Panc1 (cell line): ENCODE measurements at regions not wholly inside any gene's neighbourhood (a gene's known extent, or its start where the extent isn't known, plus 50 kb on each side); places are given as distances from the start of the nearest gene placed in this dataset.

Experiments
- ATAC-seq: fragments of 200-7000 bp; cut with Tn5 transposase; 2 replicates; pipeline ENCODE4 v1.9.1; 2020; ENCODE audit warnings: mild to moderate bottlenecking, moderate library complexity
- BruUV-seq: library from RNA; stranded (reverse); fragments of 400-500 nt; replicated peaks from 2 replicates; lab custom pipeline; 2021; lab: Mats Ljungman, UMichigan
- CTCF ChIA-PET: fragments of 300-600 bp; sonication (Branson Sonifier 250); formaldehyde crosslinking; loops from one replicate; lab custom pipeline; 2022; ENCODE audit warnings: antibody characterized with exemption; lab: Charles Lee
- POLR2A ChIA-PET: fragments of 300-600 bp; sonication (Branson Sonifier 250); formaldehyde crosslinking; loops from one replicate; lab custom pipeline; 2022; ENCODE audit warnings: antibody characterized with exemption; lab: Charles Lee
- DNase-seq: peaks from one replicate; pipeline ENCODE4 v3.0.0-alpha.2; 2010; ENCODE audit warnings: low read depth, low spot score
- H3K27ac ChIP-seq: 2 replicates; pipeline ENCODE4 v1.5.1; 2011; ENCODE audit warnings: mild to moderate bottlenecking, low read length, inconsistent platforms
- H3K27me3 ChIP-seq: fragments of 200-500 bp; sonication (Bioruptor generic); 2 replicates; pipeline ENCODE4 v1.6.0; 2014; ENCODE audit warnings: low read length, inconsistent platforms; ENCODE audit not compliant: control insufficient read depth, insufficient read depth
- H3K36me3 ChIP-seq: fragments of 200-500 bp; sonication (Bioruptor generic); 2 replicates; pipeline ENCODE4 v1.5.1; 2014; ENCODE audit warnings: inconsistent platforms, mild to moderate bottlenecking, low read length, moderate library complexity; ENCODE audit not compliant: control insufficient read depth, insufficient read depth
- H3K4me1 ChIP-seq: 2 replicates; pipeline ENCODE4 v1.5.1; 2011; ENCODE audit warnings: inconsistent platforms, mild to moderate bottlenecking, low read length, moderate library complexity; ENCODE audit not compliant: control insufficient read depth, insufficient read depth
- H3K4me3 ChIP-seq, 2 experiments: 2 replicates each; pipeline ENCODE4 v1.5.1; 2011 to 2012; ENCODE audit warnings: low read depth in 2 of 2, low read length in 2 of 2, mild to moderate bottlenecking in 2 of 2, inconsistent platforms in 1 of 2, moderate library complexity in 1 of 2
- H3K9me3 ChIP-seq: fragments of 200-500 bp; sonication (Bioruptor generic); 2 replicates; pipeline ENCODE4 v1.5.1; 2014; ENCODE audit warnings: low read depth, mild to moderate bottlenecking, inconsistent platforms, low read length, moderate library complexity; ENCODE audit not compliant: control insufficient read depth, insufficient read depth
- CTCF ChIP-seq: fragments of 450-650 bp; IDR thresholded peaks from 2 replicates; pipeline ENCODE4 v1.5.1; 2017; ENCODE audit warnings: mild to moderate bottlenecking
- POLR2AphosphoS5 ChIP-seq: IDR thresholded peaks from 2 replicates; pipeline ENCODE4 v1.6.1; 2012; ENCODE audit warnings: mild to moderate bottlenecking, low read depth, low read length, moderate library complexity
- REST ChIP-seq, 2 experiments: IDR thresholded peaks; 2 replicates each; pipeline ENCODE4 v1.6.1; 2011 to 2012; ENCODE audit warnings: low read depth in 2 of 2, control low read depth in 1 of 2, low read length in 1 of 2, mild to moderate bottlenecking in 1 of 2, moderate library complexity in 1 of 2; ENCODE audit not compliant: insufficient read depth in 1 of 2
- SIN3A ChIP-seq: IDR thresholded peaks from 2 replicates; pipeline ENCODE4 v1.6.1; 2012; ENCODE audit warnings: low read depth, mild to moderate bottlenecking, low read length, moderate library complexity, borderline replicate concordance; ENCODE audit not compliant: insufficient read depth
- TCF7L2 ChIP-seq: IDR thresholded peaks from 2 replicates; pipeline ENCODE4 v1.6.1; 2011; ENCODE audit warnings: mild to moderate bottlenecking, low read depth, low read length, inconsistent platforms
- in situ Hi-C: cut with HindIII; loops from 2 replicates; pipeline ENCODE4 v1.10.0; 2016; ENCODE audit warnings: low sequenced_read_pairs, low pct_unique_long_range_greater_than_20kb
- intact Hi-C: fragments of 100-400 bp; cut with micrococcal nuclease; formaldehyde crosslinking; loops from one replicate; pipeline ENCODE4 v1.10.0; 2022; ENCODE audit not compliant: unreplicated experiment

GRCh38 chr6:45784250-45784649 is 231.4 kb downstream of the CLIC5 start:
- H3K36me3 ChIP-seq = no peaks in the 10 kb centered on the region
- no peaks in the 10 kb centered on the region for H3K4me1 ChIP-seq
- H3K4me3 ChIP-seq = no peak overlapping the region
- no TSS peak for BruUV-seq
- ChIA-PET CTCF (interaction anchor here (0.8 kb wide), 1 partner anchor 87 kb away, joined by 3 read pairs; no protein-coding TSS in a partner anchor), POLR2A (no interaction called here)
- DNase-seq = no peak
- no peak for ATAC-seq
- no peaks in the 10 kb centered on the region for H3K9me3 ChIP-seq
- TF ChIP-seq TCF7L2 (no peak), CTCF (no peak)
- intact Hi-C loops = no loop called here
- in situ Hi-C loops = no loop called here
- H3K27ac ChIP-seq = no peak overlapping the region
- no peaks in the 10 kb centered on the region; the same call in none of the 2 replicates for H3K27me3 ChIP-seq

GRCh38 chr6:45783716-45784115 is 231.9 kb downstream of the CLIC5 start:
- intact Hi-C loops = no loop called here
- no peak overlapping the region for H3K27ac ChIP-seq
- BruUV-seq = no TSS peak

More at GRCh38 chr6:45783716-45784115, 231.9 kb downstream of the CLIC5 start:
- ChIA-PET CTCF (interaction anchor here (0.8 kb wide), 1 partner anchor 86 kb away, joined by 3 read pairs; no protein-coding TSS in a partner anchor), POLR2A (no interaction called here)
- no peak overlapping the region for H3K4me3 ChIP-seq
- H3K9me3 ChIP-seq = no peaks in the 10 kb centered on the region
- in situ Hi-C loops = no loop called here
- no peak for DNase-seq
- no peaks in the 10 kb centered on the region for H3K36me3 ChIP-seq
- H3K27me3 ChIP-seq = no peaks in the 10 kb centered on the region; the same call in none of the 2 replicates
- no peak for ATAC-seq
- TF ChIP-seq SIN3A = no peak
- no peak for TF ChIP-seq REST (IDR thresholded peaks at IDR 0.05; ENCODE audit: insufficient read depth in 1 of 2, low read depth in 2 of 2, low read length in 1 of 2)
- no peak for TF ChIP-seq CTCF
- TF ChIP-seq POLR2AphosphoS5 = no peak
- no peaks in the 10 kb centered on the region for H3K4me1 ChIP-seq
